GM21360 (cell line): ENCODE measurements at regions not wholly inside any gene's neighbourhood (a gene's known extent, or its start where the extent isn't known, plus 50 kb on each side); places are given as distances from the start of the nearest gene placed in this dataset.

Experiments
- ATAC-seq: cut with Tn5 transposase; IDR thresholded peaks from one replicate; pipeline ENCODE4 v1.9.1; 2021; ENCODE audit warnings: mild to moderate bottlenecking, moderate library complexity; ENCODE audit not compliant: unreplicated experiment

DNA sequence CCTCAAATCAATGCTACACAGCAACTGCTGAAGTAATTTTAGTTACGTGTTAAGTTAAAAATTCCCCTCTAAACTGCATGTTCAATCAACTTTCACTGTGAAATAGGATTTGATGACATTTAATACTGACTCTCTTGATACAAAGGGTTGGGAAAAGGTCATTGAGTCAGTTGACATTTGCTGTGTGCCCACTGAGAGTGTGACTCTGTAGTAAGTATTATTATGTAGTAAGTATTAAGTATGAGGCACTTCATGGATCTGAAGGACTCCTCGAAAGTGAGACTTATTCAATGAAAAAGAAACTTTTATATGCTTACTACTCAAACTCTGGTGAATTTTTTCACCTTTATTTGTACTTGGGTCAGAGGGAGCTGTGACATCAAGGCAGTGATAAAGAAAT, 83.1 kb upstream of the S1PR1 start:
- no peak for ATAC-seq

DNA sequence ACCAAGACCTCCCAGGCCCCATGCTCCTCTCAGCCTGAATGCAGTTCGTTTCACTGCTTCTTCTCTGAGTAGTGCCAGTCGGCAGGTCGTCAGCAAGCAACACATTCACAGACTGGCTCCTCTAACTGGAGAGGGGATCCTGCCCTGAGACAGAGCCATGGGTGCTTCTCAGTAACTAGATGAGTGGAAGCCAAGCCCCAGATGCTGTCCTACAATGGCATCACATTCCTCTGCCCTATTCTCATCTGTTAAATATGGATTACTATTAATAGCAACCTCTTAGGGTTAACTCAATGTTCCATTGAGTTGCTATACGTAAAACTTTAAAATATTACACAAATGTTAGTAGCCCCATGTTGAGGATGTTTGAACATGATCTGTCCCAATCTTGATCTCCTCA, 84.2 kb upstream of the S1PR1 start:
- no peak for ATAC-seq

DNA sequence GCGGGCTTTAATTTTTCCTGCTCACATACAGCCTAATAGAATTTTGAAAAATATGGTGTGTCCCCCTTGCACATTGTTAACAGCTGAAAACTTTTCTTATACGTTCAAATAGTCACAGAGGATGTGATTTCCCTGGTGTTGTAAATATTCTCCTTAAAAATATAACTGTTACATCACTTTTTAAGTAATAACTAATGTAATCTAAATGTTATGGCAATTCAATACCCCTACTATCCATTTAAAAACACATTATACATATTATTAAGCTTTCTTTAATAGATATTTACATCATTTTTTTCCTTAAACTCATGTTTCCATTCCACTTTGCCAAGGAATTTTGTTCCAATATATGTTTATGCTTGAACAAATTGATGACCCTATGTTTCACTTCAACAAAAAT, 85.5 kb upstream of the S1PR1 start:
- ATAC-seq, result no peak

DNA sequence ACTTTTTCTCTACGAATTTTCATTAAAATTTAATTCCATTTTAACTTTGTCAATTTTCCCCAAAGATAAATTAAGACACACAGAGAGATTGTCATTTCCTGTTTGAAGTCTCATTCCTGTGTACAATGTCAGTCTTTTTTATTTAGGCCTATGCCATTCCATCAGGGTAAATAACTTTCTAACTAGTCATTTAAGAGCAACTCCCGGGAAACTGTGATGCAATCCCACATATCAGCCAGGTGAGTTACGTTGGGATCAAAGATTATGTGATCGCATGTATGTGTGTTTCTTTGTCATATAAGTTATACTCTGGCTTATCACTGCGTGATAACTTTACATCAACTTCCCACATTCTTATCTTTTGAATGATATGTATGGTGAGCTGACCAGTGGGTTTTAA, 86.1 kb upstream of the S1PR1 start:
- ATAC-seq, result no peak

DNA sequence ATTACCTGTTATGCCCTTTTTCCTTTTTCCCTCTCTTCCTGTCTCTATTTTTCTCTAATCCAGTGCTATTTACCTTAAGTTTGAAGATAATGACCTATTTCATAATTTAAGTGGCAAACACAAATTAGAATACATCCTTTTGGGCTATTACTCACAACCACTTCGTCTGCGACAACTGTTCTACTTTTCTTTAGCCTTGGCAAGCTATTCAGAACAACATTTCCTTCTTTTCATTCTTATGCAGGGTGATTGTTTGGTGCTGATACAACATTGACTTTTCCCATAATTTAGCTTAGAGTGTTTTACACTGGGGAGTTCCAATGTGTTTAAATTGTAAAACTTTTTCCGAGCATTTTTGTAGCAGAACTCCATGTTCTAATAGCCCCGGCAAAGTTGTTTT, 86.6 kb upstream of the S1PR1 start:
- no peak for ATAC-seq

DNA sequence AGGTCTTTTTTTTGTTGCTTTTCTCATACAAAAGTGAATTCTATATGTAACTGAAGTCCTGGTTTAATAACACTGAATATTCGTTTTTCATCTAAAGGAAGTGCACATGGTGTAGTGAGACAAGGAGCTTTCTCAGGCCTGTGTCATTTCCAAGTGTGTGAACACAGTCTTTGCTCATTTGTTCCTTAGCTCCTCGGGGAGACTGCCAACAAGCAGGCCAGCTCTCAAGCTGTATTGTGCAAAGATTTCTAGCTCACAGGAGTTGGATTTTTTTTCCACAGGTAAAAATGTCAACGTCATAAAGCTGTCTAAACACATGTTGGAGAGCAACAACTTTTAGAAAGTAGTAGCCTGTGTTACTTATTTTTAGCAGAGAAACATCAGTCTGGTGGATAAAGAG, 87.8 kb upstream of the S1PR1 start:
- no peak for ATAC-seq

DNA sequence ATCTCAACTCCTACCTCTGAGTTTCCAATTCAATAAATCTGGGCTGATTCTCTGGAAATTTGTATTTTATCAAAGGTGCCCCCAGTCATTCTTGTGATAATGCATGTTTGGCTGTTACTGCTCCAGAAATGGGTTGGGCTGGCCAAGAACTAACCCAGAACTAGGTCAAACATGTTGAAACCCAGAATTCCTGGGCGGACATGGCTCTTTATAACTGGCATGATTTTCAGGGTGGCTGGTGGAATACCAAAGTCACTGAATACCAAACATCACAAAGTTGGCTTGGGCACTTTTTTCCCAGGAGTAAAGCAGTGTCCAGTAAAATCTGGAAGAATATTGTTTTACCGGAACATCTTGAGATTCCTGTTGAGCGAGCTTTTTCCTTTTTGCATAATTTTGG, 89.4 kb upstream of the S1PR1 start:
- ATAC-seq, result no peak

DNA sequence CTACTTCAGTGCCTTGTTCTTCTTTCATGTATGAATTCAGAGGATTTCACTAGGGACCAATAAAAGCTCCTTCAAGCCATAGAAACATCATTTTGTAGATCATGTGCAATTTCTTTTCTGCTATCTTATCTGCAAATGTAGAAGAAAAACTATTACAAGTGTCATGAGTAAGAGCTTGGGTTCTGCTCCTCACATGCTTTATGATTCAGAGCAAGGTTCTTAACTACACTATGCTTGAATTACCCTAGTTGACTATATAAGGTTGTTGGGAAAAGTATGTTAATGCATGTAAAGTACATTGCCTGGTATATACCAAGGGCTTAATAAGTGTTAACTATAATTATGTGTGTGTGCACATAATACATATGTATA, 91.4 kb upstream of the S1PR1 start:
- ATAC-seq, result no peak

DNA sequence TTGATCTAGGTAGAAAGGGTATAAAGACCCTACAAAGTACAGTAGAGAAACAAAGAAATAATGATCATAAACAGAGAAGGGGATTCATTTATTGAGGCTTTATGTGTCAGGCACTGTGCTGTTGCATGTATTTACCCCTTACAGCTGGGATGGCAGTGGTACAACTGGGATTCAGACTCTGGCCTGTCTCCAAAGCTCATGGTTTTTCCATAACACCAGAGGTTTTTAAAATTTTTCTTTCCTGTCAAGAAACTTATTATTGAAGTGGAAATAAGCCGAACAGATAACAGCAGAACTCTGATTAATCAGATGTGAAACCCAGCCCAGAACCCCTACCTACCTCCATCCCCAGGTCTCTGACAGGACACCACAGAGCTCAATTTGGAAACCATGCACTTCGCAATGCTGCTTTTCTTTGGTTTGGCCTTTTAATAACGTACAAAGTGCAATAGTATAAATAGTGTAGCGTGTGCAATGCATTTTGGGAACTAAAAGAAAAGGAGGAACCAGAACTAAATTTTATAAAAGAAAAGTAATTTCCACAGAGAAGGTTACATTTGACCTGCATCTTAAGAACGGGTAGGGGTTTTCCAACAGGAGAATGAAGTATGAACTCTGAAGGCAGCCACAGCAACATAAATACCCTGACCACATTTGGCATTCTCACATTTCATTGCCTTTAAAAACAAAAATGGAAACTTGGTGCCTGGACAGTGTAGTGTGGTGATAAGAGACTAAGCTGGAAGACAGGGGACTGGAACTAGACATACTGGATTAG, 92.0 kb upstream of the S1PR1 start:
- ATAC-seq, result no peak

DNA sequence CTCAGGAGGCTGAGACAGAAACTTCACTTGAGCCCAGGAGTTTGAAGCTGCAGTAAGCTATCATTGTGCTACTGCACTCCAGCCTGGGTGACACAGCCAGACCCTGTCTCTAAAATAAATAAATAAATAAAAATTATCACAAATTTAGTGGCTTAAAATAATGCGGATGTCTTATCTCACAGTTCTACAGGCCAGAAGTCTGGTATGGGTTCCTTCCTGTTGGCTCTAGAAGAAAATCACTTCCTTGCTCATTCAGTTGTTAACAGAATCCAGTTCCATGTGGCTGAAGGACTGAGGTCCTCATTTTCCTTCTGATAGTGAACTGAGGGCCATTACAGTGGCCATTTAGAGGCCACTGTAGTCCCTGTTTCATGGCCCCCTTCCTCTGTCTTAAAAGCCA, 94.6 kb upstream of the S1PR1 start:
- ATAC-seq, result no peak

DNA sequence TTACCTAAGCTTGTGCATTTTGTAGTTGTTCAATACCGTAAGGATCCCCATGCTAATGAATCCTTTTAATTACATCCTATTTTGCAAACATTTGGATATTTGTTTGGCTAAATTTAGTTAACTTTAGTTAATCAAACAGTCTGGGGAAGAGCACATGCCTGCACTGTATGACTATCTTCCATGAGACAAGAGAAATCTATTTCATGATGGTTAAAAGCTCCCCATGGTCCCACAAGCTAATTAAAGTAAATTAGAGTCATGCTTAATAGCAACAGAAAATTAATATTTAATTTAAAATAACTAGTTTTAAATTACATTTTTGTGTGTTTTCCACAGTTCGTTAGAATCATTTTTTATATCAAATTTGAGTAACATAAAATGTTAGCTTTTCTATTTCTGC, 95.4 kb upstream of the S1PR1 start:
- no peak for ATAC-seq

DNA sequence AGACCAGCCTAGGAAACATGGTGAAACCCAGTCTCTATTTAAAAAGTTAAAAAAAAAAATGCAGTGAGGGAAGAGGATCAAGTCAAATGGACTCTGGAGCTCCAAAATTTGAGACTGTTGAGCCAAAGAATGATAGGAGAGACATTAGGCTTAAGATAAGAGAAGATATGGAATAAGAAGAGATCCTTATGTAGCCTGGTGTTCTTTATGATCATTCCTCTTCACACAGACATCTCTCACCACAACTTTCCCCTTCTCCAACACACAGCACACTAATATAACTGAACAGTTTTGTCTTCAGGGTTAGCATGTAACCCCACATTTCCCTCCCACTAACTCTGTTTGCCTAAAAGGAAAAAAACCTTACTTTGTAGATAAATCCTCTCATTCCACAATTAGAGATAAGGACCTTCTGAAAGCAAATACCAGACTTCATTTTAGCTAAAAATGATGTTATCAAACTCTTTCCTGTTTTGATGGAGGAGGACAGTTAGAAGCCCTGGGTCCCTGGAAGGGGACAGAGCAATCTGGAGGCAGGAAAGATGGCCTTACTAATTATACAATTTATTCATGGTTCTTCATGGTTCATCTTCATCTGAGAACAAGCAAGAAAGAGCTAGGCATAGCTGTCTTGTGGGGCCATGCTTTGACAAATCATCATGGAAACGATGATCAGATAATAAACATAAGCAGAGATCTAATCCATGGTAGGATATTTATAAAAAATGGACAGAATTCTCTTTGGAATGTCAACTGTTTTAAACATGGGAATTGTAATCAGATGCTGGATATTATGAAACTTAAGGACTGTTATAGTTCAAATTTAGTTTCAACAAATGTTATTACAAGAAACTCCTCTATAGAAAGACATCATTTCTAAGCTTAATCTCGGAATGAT, 96.7 kb upstream of the S1PR1 start:
- ATAC-seq, result no peak

DNA sequence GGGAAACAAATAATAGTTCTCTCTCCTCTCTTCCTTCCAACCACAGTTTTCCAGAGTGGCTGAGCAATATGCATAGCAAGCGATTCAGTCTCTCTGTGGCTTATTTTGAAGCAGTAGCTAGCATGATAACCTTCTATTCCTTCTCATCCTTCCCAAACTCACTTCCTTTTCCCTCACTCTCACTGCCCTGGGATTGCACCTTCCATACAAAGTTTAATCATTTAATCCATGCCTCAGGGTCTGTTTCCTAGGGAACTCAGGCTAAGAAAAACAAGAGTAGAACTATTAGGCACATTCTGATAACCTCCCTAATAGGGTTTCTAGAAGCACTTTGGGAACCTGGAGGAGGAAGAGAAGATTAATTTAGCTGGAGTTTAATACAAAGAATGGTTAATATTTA, 97.7 kb upstream of the S1PR1 start:
- no peak for ATAC-seq

DNA sequence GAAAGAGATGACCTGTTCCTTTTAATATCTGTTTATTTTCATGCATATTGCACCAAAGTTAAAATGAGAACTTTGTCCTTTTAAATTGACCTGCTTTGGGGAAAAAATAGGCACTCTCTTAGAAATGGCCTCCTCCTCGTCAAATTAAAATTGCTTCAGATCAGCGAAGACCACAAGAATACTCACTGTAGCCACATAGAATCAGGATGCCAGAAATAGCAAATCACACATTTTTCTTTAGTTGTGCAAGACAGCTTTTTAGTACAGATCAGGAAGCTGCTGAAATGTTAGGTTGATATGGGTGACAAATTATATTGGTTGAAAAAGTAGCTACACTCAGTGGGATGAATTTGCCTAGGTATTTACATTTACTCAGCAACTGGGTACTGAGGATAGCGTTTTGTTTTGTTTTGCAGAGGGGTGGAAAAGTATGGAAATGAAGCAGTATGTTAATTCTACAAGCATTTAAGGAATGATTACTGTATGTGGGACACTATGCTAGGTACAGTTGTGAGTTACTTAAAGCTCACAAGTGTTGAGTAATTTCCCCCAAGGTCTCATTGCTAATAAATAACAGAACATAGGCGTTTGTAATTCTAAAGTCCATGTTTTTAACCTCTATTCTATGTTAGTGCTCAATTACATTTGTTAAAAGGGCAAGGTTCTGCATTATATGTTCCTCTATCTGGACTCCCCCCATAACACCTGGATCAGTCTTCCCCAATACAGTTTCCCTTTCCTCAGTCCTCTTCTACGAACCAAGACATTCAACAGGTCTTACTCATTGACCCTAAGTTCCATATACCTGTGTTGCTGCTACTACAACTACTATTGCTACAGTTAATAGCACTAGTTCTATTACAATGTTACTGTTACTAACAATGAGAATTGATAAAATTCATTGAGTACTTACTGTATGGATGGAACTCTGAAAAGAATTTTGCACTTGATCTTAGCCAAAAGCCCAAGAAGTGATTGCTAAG, 99.4 kb upstream of the S1PR1 start:
- peak; percentile 36 for ATAC-seq

DNA sequence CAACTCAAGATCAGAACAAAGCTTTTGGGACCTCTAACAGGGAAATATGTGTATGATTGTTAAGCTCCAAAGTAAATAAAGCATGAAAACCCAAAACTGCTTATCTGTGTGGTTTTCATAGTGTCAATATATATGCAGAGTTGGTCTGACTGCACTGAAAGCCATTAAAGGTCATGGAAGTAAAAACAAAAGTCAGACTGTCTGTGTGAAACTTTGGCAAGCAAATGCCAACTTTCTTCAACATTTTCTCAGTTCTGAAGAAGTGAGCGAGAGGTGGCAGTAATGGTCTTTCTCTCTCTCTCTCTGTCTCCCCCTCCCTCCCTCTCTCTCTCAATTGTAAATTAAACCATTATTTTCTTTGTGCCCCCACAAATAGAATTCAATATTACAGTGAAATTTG, 100.1 kb upstream of the S1PR1 start:
- peak; percentile 67 for ATAC-seq

DNA sequence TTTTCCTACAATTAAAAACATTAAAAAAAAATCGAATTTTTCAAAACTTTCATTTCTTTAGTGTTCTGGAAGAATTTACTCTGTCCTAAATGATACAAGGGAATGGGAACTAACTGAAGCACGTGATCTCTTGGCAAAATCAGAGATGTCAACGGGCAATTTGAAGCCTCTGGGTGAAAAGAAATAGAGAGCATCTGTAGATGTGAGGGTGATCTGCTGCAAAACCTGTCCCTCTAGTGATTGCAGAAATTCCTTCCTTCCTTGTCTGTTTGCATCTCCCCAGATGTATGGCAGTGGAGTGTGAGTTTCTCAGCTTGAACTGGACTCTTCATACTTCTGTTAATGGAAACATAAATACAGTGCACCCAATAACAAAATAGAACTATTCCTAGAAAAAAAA, 100.5 kb upstream of the S1PR1 start:
- ATAC-seq, result peak; percentile 17

DNA sequence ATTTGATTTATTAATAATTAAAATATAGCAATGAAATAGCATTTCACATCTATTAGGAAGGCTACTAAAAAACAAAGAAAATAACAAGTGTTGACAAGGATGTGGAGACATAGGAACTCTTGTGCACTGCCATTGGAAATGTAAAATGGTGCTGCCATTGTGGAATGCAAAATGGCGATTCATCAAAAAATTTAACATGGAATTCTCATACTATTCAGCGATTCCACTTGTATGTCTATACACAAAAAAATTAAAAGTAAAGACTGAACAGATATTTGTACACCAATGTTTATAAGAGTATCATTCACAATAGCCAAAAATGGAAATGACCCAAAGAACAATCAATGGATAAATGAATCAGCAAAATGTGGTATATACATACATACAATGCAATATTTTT, 101.3 kb upstream of the S1PR1 start:
- no peak for ATAC-seq

DNA sequence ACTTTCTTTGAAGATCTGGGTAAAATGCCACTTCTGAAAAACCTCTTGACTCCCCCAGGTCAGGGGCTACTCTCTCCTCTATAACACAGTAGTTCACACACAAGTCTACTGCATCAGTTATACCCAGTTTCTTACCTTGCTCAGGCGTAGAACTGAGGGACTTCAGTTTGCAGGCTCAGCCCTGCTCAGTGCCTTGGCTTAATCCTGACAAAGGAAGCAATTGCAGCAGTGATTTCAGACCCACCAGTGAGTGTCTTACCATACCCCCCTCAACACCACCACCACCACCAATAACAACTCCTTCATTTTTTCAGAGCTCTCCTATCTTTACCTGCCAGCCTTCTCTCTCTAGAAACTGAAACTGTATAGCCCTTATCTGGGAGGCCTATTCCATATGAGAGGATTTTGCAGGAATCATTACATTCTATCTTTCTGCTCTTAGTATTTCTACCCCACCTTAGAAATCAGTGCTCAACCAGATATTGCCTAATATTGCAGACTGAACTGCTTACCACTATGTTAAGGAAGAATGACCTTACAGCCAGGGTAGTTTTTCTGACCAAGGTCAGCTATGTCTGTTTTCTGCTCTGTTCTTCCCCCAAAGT, 105.5 kb upstream of the S1PR1 start:
- ATAC-seq, result no peak

DNA sequence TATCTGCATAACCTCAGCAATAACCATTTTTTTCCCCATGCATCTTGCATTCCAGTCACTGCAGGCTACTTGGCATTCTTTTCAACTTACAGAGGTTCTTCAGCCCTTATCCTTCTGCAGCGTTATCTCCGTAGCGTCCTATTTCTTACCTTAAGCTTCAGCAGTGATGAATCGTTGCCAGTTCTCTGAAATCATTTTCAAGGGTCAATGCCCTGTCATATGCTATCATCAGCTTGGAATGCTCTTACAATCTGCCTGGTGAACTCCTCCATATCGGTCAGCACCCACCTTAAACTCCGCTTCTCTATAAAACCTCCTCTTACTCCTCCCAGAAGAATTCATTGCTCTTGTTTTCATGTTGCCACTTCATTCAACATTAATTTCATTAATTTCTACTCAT, 105.1 kb upstream of the DPH5 start:
- ATAC-seq, result no peak

DNA sequence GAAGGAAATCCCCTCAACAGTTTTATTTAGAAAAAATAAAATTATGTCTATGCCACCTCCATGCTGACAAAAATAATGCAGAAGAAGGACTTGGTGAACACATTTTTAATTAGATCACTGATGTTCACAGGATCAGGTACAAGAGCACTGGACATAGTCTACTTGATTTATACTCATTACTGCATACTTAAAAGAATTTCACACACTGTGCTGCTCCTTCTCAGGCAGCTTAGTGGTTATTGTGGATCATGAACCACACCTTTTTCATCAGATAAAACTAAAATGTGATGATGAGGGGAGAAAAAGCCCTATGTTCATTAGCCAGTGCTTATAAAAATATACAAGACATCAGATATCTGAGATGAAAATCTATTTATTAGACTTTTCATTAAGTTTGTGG, 103.3 kb upstream of the DPH5 start:
- no peak for ATAC-seq

DNA sequence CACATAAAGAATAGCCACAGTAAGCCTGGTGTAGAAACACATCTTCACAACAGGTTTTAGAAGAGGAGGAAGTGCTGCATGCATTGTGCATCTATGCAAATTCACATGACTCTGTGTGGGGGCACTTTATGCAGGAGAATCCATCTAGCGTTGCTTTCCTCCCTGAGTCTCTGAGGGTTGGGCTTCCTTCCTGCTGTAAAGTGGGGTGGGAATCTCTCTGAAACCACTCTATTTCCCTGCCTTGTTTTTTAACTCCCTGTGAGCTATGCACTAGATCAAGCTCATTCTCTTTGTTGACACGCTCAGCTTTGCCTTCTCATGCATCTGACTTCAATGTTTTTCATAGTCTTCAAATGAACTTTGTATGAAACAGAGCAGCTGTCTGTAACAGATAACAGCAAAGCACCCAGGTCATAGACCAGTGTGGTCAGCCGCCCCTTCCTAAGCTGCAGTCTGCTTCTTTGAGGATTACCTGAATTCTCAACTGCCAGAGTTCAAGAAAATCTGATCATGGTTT, 102.7 kb upstream of the DPH5 start:
- ATAC-seq, result peak; percentile 88
